ENCODE measurements at regions not wholly inside any gene's neighbourhood (a gene's known extent, or its start where the extent isn't known, plus 50 kb on each side); places are given as distances from the start of the nearest gene placed in this dataset.

DNA sequence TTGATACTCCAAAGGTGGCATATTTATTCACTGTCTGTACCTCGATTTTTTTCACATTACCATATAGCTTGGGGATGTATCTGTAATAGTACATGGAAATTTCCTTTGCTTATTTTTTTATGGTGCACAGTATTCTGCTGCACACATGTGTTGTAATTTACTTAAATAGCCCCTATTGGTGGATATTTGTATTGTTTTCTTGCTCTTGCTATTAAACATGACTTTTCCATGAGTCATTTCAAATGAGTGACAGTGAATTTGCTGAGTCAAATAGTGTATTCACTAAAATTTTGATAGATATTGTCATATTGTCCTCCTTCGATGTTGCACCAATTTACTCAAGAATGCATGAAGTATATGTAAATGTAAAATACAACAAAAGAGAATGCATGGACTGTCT lies 122.7 kb upstream of the STEAP4 start:
- TF ChIP-seq, protein P1, sequence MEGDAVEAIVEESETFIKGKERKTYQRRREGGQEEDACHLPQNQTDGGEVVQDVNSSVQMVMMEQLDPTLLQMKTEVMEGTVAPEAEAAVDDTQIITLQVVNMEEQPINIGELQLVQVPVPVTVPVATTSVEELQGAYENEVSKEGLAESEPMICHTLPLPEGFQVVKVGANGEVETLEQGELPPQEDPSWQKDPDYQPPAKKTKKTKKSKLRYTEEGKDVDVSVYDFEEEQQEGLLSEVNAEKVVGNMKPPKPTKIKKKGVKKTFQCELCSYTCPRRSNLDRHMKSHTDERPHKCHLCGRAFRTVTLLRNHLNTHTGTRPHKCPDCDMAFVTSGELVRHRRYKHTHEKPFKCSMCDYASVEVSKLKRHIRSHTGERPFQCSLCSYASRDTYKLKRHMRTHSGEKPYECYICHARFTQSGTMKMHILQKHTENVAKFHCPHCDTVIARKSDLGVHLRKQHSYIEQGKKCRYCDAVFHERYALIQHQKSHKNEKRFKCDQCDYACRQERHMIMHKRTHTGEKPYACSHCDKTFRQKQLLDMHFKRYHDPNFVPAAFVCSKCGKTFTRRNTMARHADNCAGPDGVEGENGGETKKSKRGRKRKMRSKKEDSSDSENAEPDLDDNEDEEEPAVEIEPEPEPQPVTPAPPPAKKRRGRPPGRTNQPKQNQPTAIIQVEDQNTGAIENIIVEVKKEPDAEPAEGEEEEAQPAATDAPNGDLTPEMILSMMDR (IDR thresholded peaks at IDR 0.05), result no peak
- no peak for TF ChIP-seq POLR2A (IDR thresholded peaks at IDR 0.05)

All from esophagus squamous epithelium (tissue), 4 donors.